CD4-positive, CD25-positive, alpha-beta regulatory T cell (primary cell): ENCODE measurements at regions not wholly inside any gene's neighbourhood (a gene's known extent, or its start where the extent isn't known, plus 50 kb on each side); places are given as distances from the start of the nearest gene placed in this dataset.
A peak's percentile ranks its signal among the peaks of the same experiment; 100 is the strongest.

ENCODE experiments used
- ATAC-seq, 2 donors: fragments of 150-1000 bp; cut with Tn5 transposase; one replicate each; pipeline ENCODE4 v1.10.0; 2021; ENCODE audit warnings: low read depth in 2 of 2, moderate number of reproducible peaks in 2 of 2, moderate library complexity in 1 of 2
- DNase-seq, 3 donors: peaks; one replicate each; pipeline versions ENCODE4 v3.0.0 to v3.0.0-alpha.2; 2012 to 2022; ENCODE audit warnings: mixed read lengths in 1 of 3
- H3K27ac ChIP-seq: one replicate; pipeline ENCODE4 v1.7.0; 2013; ENCODE audit warnings: mild to moderate bottlenecking, low read length; ENCODE audit not compliant: insufficient read depth, poor library complexity, severe bottlenecking
- H3K27me3 ChIP-seq: one replicate; pipeline ENCODE4 v1.7.0; 2013; ENCODE audit warnings: low read length; ENCODE audit not compliant: control insufficient read depth, insufficient read depth
- H3K36me3 ChIP-seq: one replicate; pipeline ENCODE4 v1.7.0; 2013; ENCODE audit warnings: mild to moderate bottlenecking, low read length, moderate library complexity; ENCODE audit not compliant: control insufficient read depth, insufficient read depth
- H3K4me1 ChIP-seq: 2 replicates; pipeline ENCODE4 v1.7.0; 2013; ENCODE audit warnings: mild to moderate bottlenecking, low read length; ENCODE audit not compliant: insufficient read depth, control insufficient read depth, poor library complexity, severe bottlenecking
- H3K4me3 ChIP-seq: one replicate; pipeline ENCODE4 v1.7.0; 2013; ENCODE audit warnings: low read depth, mild to moderate bottlenecking, low read length, moderate library complexity
- H3K9me3 ChIP-seq, 2 experiments: 1 replicate in 1 of 2; 2 replicates in 1 of 2; pipeline ENCODE4 v1.7.0; 2013; ENCODE audit warnings: low read length in 2 of 2, mild to moderate bottlenecking in 1 of 2, moderate library complexity in 1 of 2; ENCODE audit not compliant: control insufficient read depth in 2 of 2
- H3K27ac Mint-ChIP-seq, 3 donors: one replicate each; pipeline ENCODE4 v1.8.0; 2020 to 2022; ENCODE audit warnings: mild to moderate bottlenecking in 3 of 3, mixed read lengths in 3 of 3, moderate library complexity in 2 of 3
- H3K27me3 Mint-ChIP-seq: one replicate; pipeline ENCODE4 v1.8.0; 2022; ENCODE audit warnings: mild to moderate bottlenecking, mixed read lengths
- H3K36me3 Mint-ChIP-seq: one replicate; pipeline ENCODE4 v1.8.0; 2020; ENCODE audit warnings: mixed read lengths
- H3K4me1 Mint-ChIP-seq, 4 donors: one replicate each; pipeline ENCODE4 v1.8.0; 2020 to 2022; ENCODE audit warnings: mixed read lengths in 4 of 4, mild to moderate bottlenecking in 1 of 4
- H3K4me3 Mint-ChIP-seq, 4 donors: one replicate each; pipeline ENCODE4 v1.8.0; 2020 to 2022; ENCODE audit warnings: mild to moderate bottlenecking in 4 of 4, mixed read lengths in 4 of 4, moderate library complexity in 3 of 4
- H3K9me3 Mint-ChIP-seq, 7 donors: one replicate each; pipeline ENCODE4 v1.8.0; 2020 to 2022; ENCODE audit warnings: mixed read lengths in 7 of 7, mild to moderate bottlenecking in 3 of 7, moderate library complexity in 2 of 7

GRCh38 chr5:15241216-15241821 is 258.7 kb upstream of the FBXL7 start:
- H3K4me1 Mint-ChIP-seq: no peaks in the 10 kb centered on the region
- no peaks in the 10 kb centered on the region for H3K36me3 Mint-ChIP-seq
- no peaks in the 10 kb centered on the region for H3K4me1 ChIP-seq
- H3K27me3 ChIP-seq: no peaks in the 10 kb centered on the region
- H3K4me3 Mint-ChIP-seq: no peak overlapping the region
- DNase-seq (no peak), ATAC-seq (no peak)
- H3K27ac ChIP-seq: no peak overlapping the region
- peaks cover 3 to 17% of the 10 kb centered on the region in 2 experiments for H3K9me3 ChIP-seq
- H3K9me3 Mint-ChIP-seq: peaks cover 0 to 35% (median 12%) of the 10 kb centered on the region in 7 donors
- H3K27me3 Mint-ChIP-seq: no peaks in the 10 kb centered on the region
- no peak overlapping the region for H3K27ac Mint-ChIP-seq
- no peak overlapping the region for H3K4me3 ChIP-seq
- no peaks in the 10 kb centered on the region for H3K36me3 ChIP-seq

GRCh38 chr5:15238006-15238405 is 262.0 kb upstream of the FBXL7 start:
- peak overlapping the region in 1 of 3 donors; percentile 18 for H3K27ac Mint-ChIP-seq
- no peak for DNase-seq
- no peaks in the 10 kb centered on the region for H3K4me1 Mint-ChIP-seq

GRCh38 chr5:15236911-15237508 is 263.0 kb upstream of the FBXL7 start:
- H3K4me1 Mint-ChIP-seq: no peaks in the 10 kb centered on the region
- no peak overlapping the region for H3K27ac ChIP-seq
- no peaks in the 10 kb centered on the region for H3K27me3 ChIP-seq
- no peaks in the 10 kb centered on the region for H3K27me3 Mint-ChIP-seq
- H3K4me1 ChIP-seq: no peaks in the 10 kb centered on the region
- peaks cover 0 to 4% of the 10 kb centered on the region in 2 experiments for H3K9me3 ChIP-seq
- no peaks in the 10 kb centered on the region for H3K36me3 ChIP-seq
- H3K9me3 Mint-ChIP-seq: peaks cover 0 to 26% (median 14%) of the 10 kb centered on the region in 7 donors
- DNase-seq (no peak), ATAC-seq (no peak)
- H3K27ac Mint-ChIP-seq: no peak overlapping the region
- H3K36me3 Mint-ChIP-seq: no peaks in the 10 kb centered on the region
- H3K4me3 ChIP-seq: no peak overlapping the region
- H3K4me3 Mint-ChIP-seq: no peak overlapping the region

More at GRCh38 chr5:15238006-15238405, 262.0 kb upstream of the FBXL7 start:
- Histone ChIP-seq H3K4me1 (no peaks in the 10 kb centered on the region), H3K36me3 (no peaks in the 10 kb centered on the region), H3K9me3 (peaks cover 0 to 4% of the 10 kb centered on the region in 2 experiments), H3K27ac (no peak overlapping the region), H3K4me3 (no peak overlapping the region), H3K27me3 (no peaks in the 10 kb centered on the region)
- Mint-ChIP-seq H3K9me3 (peaks cover 0 to 23% (median 13%) of the 10 kb centered on the region in 7 donors), H3K36me3 (no peaks in the 10 kb centered on the region), H3K27me3 (no peaks in the 10 kb centered on the region), H3K4me3 (no peak overlapping the region)
- ATAC-seq: no peak

- H3K36me3 ChIP-seq: no peaks in the 10 kb centered on the region
- peaks cover 0 to 3% of the 10 kb centered on the region in 2 experiments for H3K9me3 ChIP-seq
- ATAC-seq (no peak), DNase-seq (no peak)
- peaks cover 0 to 27% (median 14%) of the 10 kb centered on the region in 7 donors for H3K9me3 Mint-ChIP-seq
- no peak overlapping the region for H3K27ac ChIP-seq
- H3K4me1 Mint-ChIP-seq: no peaks in the 10 kb centered on the region
- no peaks in the 10 kb centered on the region for H3K36me3 Mint-ChIP-seq
- H3K27me3 Mint-ChIP-seq: no peaks in the 10 kb centered on the region
- H3K27me3 ChIP-seq: no peaks in the 10 kb centered on the region
- H3K27ac Mint-ChIP-seq: no peak overlapping the region
- H3K4me3 Mint-ChIP-seq: no peak overlapping the region
- no peaks in the 10 kb centered on the region for H3K4me1 ChIP-seq
- H3K4me3 ChIP-seq: no peak overlapping the region
Measured at GRCh38 chr5:15234911-15235310, 265.1 kb upstream of the FBXL7 start.

- no peaks in the 10 kb centered on the region for H3K36me3 Mint-ChIP-seq
- Histone ChIP-seq H3K4me3 (no peak overlapping the region), H3K36me3 (no peaks in the 10 kb centered on the region), H3K4me1 (no peaks in the 10 kb centered on the region), H3K9me3 (peaks cover 0 to 3% of the 10 kb centered on the region in 2 experiments), H3K27ac (no peak overlapping the region), H3K27me3 (no peaks in the 10 kb centered on the region)
- no peaks in the 10 kb centered on the region for H3K4me1 Mint-ChIP-seq
- ATAC-seq: no peak
- H3K4me3 Mint-ChIP-seq: no peak overlapping the region
- DNase-seq: no peak
- no peaks in the 10 kb centered on the region for H3K27me3 Mint-ChIP-seq
- H3K27ac Mint-ChIP-seq: no peak overlapping the region
- peaks cover 0 to 28% (median 10%) of the 10 kb centered on the region in 7 donors for H3K9me3 Mint-ChIP-seq
Measured at GRCh38 chr5:15234366-15234765, 265.6 kb upstream of the FBXL7 start.

GRCh38 chr5:15233566-15233965 is 266.4 kb upstream of the FBXL7 start:
- peaks cover 0 to 3% of the 10 kb centered on the region in 2 experiments for H3K9me3 ChIP-seq
- H3K27ac ChIP-seq: no peak overlapping the region
- no peak for ATAC-seq
- no peaks in the 10 kb centered on the region for H3K4me1 ChIP-seq
- Mint-ChIP-seq H3K4me1 (no peaks in the 10 kb centered on the region), H3K36me3 (no peaks in the 10 kb centered on the region), H3K9me3 (peaks cover 0 to 28% (median 7%) of the 10 kb centered on the region in 7 donors), H3K27ac (no peak overlapping the region), H3K27me3 (no peaks in the 10 kb centered on the region), H3K4me3 (no peak overlapping the region)
- no peak for DNase-seq
- no peak overlapping the region for H3K4me3 ChIP-seq
- H3K36me3 ChIP-seq: no peaks in the 10 kb centered on the region
- no peaks in the 10 kb centered on the region for H3K27me3 ChIP-seq

- H3K9me3 ChIP-seq: no peaks in the 10 kb centered on the region
- Mint-ChIP-seq H3K9me3 (peaks cover 2 to 13% (median 6%) of the 10 kb centered on the region in 7 donors), H3K4me3 (no peak overlapping the region), H3K27me3 (no peaks in the 10 kb centered on the region), H3K36me3 (no peaks in the 10 kb centered on the region), H3K4me1 (no peaks in the 10 kb centered on the region), H3K27ac (no peak overlapping the region)
- H3K4me1 ChIP-seq: no peaks in the 10 kb centered on the region
- no peak overlapping the region for H3K27ac ChIP-seq
- no peak for DNase-seq
- H3K27me3 ChIP-seq: no peaks in the 10 kb centered on the region
- H3K36me3 ChIP-seq: no peaks in the 10 kb centered on the region
- no peak for ATAC-seq
- H3K4me3 ChIP-seq: no peak overlapping the region
Measured at GRCh38 chr5:15222156-15222555, 277.8 kb upstream of the FBXL7 start.

- DNase-seq (no peak), ATAC-seq (no peak)
- Histone ChIP-seq H3K4me3 (no peak overlapping the region), H3K27ac (no peak overlapping the region), H3K36me3 (no peaks in the 10 kb centered on the region), H3K9me3 (no peaks in the 10 kb centered on the region), H3K27me3 (no peaks in the 10 kb centered on the region), H3K4me1 (no peaks in the 10 kb centered on the region)
- Mint-ChIP-seq H3K36me3 (no peaks in the 10 kb centered on the region), H3K9me3 (peaks cover 0 to 20% (median 8%) of the 10 kb centered on the region in 7 donors), H3K4me1 (no peaks in the 10 kb centered on the region), H3K27me3 (no peaks in the 10 kb centered on the region), H3K4me3 (no peak overlapping the region), H3K27ac (no peak overlapping the region)
Measured at GRCh38 chr5:15220642-15221173, 279.3 kb upstream of the FBXL7 start.
